HepG2 (cell line): ENCODE measurements at regions not wholly inside any gene's neighbourhood (a gene's known extent, or its start where the extent isn't known, plus 50 kb on each side); places are given as distances from the start of the nearest gene placed in this dataset.

ENCODE experiments used
- ATAC-seq: fragments of 200-7000 bp; cut with Tn5 transposase; 3 replicates; pipeline ENCODE4 v1.9.1; 2020; ENCODE audit warnings: mild to moderate bottlenecking, moderate library complexity
- BruUV-seq: library from RNA; stranded (reverse); fragments of 400-500 nt; replicated peaks from 2 replicates; lab custom pipeline; 2021; lab: Mats Ljungman, UMichigan
- CTCF ChIA-PET: fragments of 300-600 bp; formaldehyde crosslinking; extraction: SDS; loops from one replicate; lab custom pipeline; 2021; ENCODE audit warnings: low total read pairs, inconsistent platforms, low intra/inter-chr PET ratio; lab: Yijun Ruan, JAX
- POLR2A ChIA-PET: fragments of 350-600 bp; sonication (Branson Sonifier 250); formaldehyde crosslinking; loops from one replicate; lab custom pipeline; 2020; ENCODE audit warnings: antibody characterized with exemption, inconsistent platforms; lab: Yijun Ruan, JAX
- DNase-seq: peaks from one replicate; pipeline ENCODE4 v3.0.0-alpha.2; 2015; ENCODE audit warnings: low spot score
- FAIRE-seq: peaks from 3 replicates; lab custom pipeline; 2011; peaks lifted over from hg19 to GRCh38; lab: Jason Lieb, UNC
- H2AFZ ChIP-seq: one replicate; pipeline ENCODE4 v1.6.1; 2011; ENCODE audit warnings: low read length, inconsistent platforms
- H3K27ac ChIP-seq: fragments of 300-600 bp; 3 replicates; pipeline ENCODE4 v1.8.0; 2011; ENCODE audit warnings: mixed run types, mild to moderate bottlenecking, mixed read lengths, low read length, inconsistent platforms; ENCODE audit not compliant: insufficient read depth; ENCODE audit errors: extremely low read length
- H3K27me3 ChIP-seq, 2 experiments: fragments of 200-600 bp in 1 of 2; 2 replicates in 1 of 2; 3 replicates in 1 of 2; pipeline versions ENCODE4 v1.6.0 to v1.8.0; 2011; ENCODE audit warnings: low read length in 2 of 2, mild to moderate bottlenecking in 2 of 2, moderate library complexity in 2 of 2, inconsistent platforms in 1 of 2; ENCODE audit not compliant: insufficient read depth in 2 of 2, control insufficient read depth in 1 of 2
- H3K36me3 ChIP-seq, 2 experiments: fragments of 200-600 bp in 1 of 2; replicated peaks in 1 of 2; 2 replicates in 1 of 2; 3 replicates in 1 of 2; pipeline versions ENCODE4 v1.5.1 to v1.8.0; 2011; ENCODE audit warnings: low read length in 2 of 2, inconsistent platforms in 1 of 2; ENCODE audit not compliant: insufficient read depth in 2 of 2, control insufficient read depth in 1 of 2
- H3K4me1 ChIP-seq: 2 replicates; pipeline ENCODE4 v1.5.1; 2012; ENCODE audit warnings: low read length, inconsistent platforms; ENCODE audit not compliant: insufficient read depth
- H3K4me2 ChIP-seq: 2 replicates; pipeline ENCODE4 v1.6.0; 2011; ENCODE audit warnings: low read depth, low read length, inconsistent platforms
- H3K4me3 ChIP-seq, 3 experiments: fragments of 200-600 bp in 1 of 3; sonication (generic), shearing (Covaris generic) in 1 of 3; replicated peaks in 1 of 3; 2 replicates each; pipeline ENCODE4 v1.5.1; 2011 to 2016; ENCODE audit warnings: low read length in 3 of 3, inconsistent platforms in 2 of 3, low read depth in 2 of 3, mild to moderate bottlenecking in 2 of 3, control low read depth in 1 of 3, mixed read lengths in 1 of 3; ENCODE audit not compliant: insufficient read depth in 1 of 3
- H3K79me2 ChIP-seq: one replicate; pipeline ENCODE4 v1.6.1; 2011; ENCODE audit warnings: low read length, inconsistent platforms; ENCODE audit not compliant: insufficient read depth
- H3K9ac ChIP-seq: 2 replicates; pipeline ENCODE4 v1.6.0; 2011; ENCODE audit warnings: mild to moderate bottlenecking, low read depth, low read length, inconsistent platforms; ENCODE audit not compliant: insufficient read depth
- H3K9me3 ChIP-seq: 2 replicates; pipeline ENCODE4 v1.5.1; 2012; ENCODE audit warnings: mild to moderate bottlenecking, low read length
- H4K20me1 ChIP-seq: 2 replicates; pipeline ENCODE4 v1.6.0; 2011; ENCODE audit warnings: inconsistent platforms, mild to moderate bottlenecking, low read length, moderate library complexity; ENCODE audit not compliant: insufficient read depth
- BRD4 ChIP-seq: sonication (generic); formaldehyde crosslinking; IDR thresholded peaks from 2 replicates; pipeline ENCODE4 v1.4.0; 2020; ENCODE audit warnings: missing genetic modification reagents
- DR1 ChIP-seq: sonication (generic); formaldehyde crosslinking; IDR thresholded peaks from 2 replicates; pipeline ENCODE4 v1.8.0; 2021; ENCODE audit warnings: mild to moderate bottlenecking, missing genetic modification reagents, inconsistent platforms
- HDAC1 ChIP-seq: sonication (generic); formaldehyde crosslinking; IDR thresholded peaks from 2 replicates; pipeline ENCODE4 v1.5.1; 2020; ENCODE audit warnings: mild to moderate bottlenecking, missing genetic modification reagents
- KLF6 ChIP-seq: IDR thresholded peaks from 2 replicates; pipeline ENCODE4 v1.8.0; 2016; ENCODE audit warnings: missing biosample characterization, missing genetic modification reagents
- NCOA1 ChIP-seq: sonication (generic); formaldehyde crosslinking; IDR thresholded peaks from 2 replicates; pipeline ENCODE4 v1.9.0; 2021; ENCODE audit warnings: missing genetic modification reagents
- NFATC3 ChIP-seq: sonication (generic); formaldehyde crosslinking; IDR thresholded peaks from 2 replicates; pipeline ENCODE4 v1.5.1; 2020; ENCODE audit warnings: mild to moderate bottlenecking, missing genetic modification reagents
- TCF7 ChIP-seq: sonication (generic); IDR thresholded peaks from 2 replicates; pipeline ENCODE4 v1.6.1; 2016; ENCODE audit warnings: antibody characterized with exemption, low read depth
- ZNF292 ChIP-seq: sonication (generic); formaldehyde crosslinking; IDR thresholded peaks from 2 replicates; pipeline ENCODE4 v1.8.1; 2022; ENCODE audit warnings: mild to moderate bottlenecking, low read depth, missing genetic modification reagents, borderline replicate concordance
- ZNF350 ChIP-seq: sonication (generic); formaldehyde crosslinking; IDR thresholded peaks from 2 replicates; pipeline ENCODE4 v1.4.0; 2020; ENCODE audit warnings: mild to moderate bottlenecking, low read depth, missing genetic modification reagents, borderline replicate concordance
- ZNF800 ChIP-seq: sonication (generic); formaldehyde crosslinking; IDR thresholded peaks from 2 replicates; pipeline ENCODE4 v1.4.0; 2020; ENCODE audit warnings: missing genetic modification reagents
- WGBS: methylation state at CpG from one replicate; pipeline ENCODE4 v1.1.6; 2017; ENCODE audit warnings: low lambda C conversion rate; 5-methylcytosine and 5-hydroxymethylcytosine counted together
- in situ Hi-C: cut with HindIII; loops from 2 replicates; pipeline ENCODE4 v1.10.0; 2017; ENCODE audit warnings: low pct_unique_long_range_greater_than_20kb; ENCODE audit not compliant: extremely low pct_ligation_motif_present
- intact Hi-C: fragments of 100-400 bp; cut with micrococcal nuclease; formaldehyde crosslinking; loops from one replicate; pipeline ENCODE4 v1.10.0; 2022; ENCODE audit not compliant: unreplicated experiment

- Histone ChIP-seq H3K4me3 (no peak overlapping the region), H3K27ac (no peak overlapping the region), H3K9me3 (no peaks in the 10 kb centered on the region), H3K27me3 (no peaks in the 10 kb centered on the region), H3K4me2 (no peak overlapping the region), H3K4me1 (no peaks in the 10 kb centered on the region), H4K20me1 (no peaks in the 10 kb centered on the region), H3K9ac (no peak overlapping the region), H3K79me2 (no peaks in the 10 kb centered on the region), H3K36me3 (no peaks in the 10 kb centered on the region), H2AFZ (no peak overlapping the region)
- FAIRE-seq (no peak), ATAC-seq (no peak), DNase-seq (no peak)
- intact Hi-C loops: no loop called here
- CTCF ChIA-PET: no interaction called here
- no TSS peak for BruUV-seq
- 32% methylated on average over 3 of the region's 3 CpGs for WGBS
- in situ Hi-C loops: no loop called here
- POLR2A ChIA-PET: no interaction called here
- TF ChIP-seq TCF7 (no peak), ZNF292 (CRISPR knock-in tag) (no peak), BRD4 (CRISPR knock-in tag) (no peak), DR1 (no peak), NFATC3 (CRISPR knock-in tag) (no peak), HDAC1 (CRISPR knock-in tag) (no peak), KLF6 (CRISPR knock-in tag) (no peak), NCOA1 (CRISPR knock-in tag) (no peak), ZNF350 (CRISPR knock-in tag) (no peak), ZNF800 (CRISPR knock-in tag) (no peak)
These were observed 1044.0 kb upstream of the PIK3C3 start for GRCh38 chr18:40911041-40911440.
